Panc1 (cell line): ENCODE measurements at regions not wholly inside any gene's neighbourhood (a gene's known extent, or its start where the extent isn't known, plus 50 kb on each side); places are given as distances from the start of the nearest gene placed in this dataset.

ENCODE experiments used
- CTCF ChIP-seq: fragments of 450-650 bp; IDR thresholded peaks from 2 replicates; pipeline ENCODE4 v1.5.1; 2017; ENCODE audit warnings: mild to moderate bottlenecking
- POLR2AphosphoS5 ChIP-seq: IDR thresholded peaks from 2 replicates; pipeline ENCODE4 v1.6.1; 2012; ENCODE audit warnings: mild to moderate bottlenecking, low read depth, low read length, moderate library complexity
- REST ChIP-seq, 2 experiments: IDR thresholded peaks; 2 replicates each; pipeline ENCODE4 v1.6.1; 2011 to 2012; ENCODE audit warnings: low read depth in 2 of 2, control low read depth in 1 of 2, low read length in 1 of 2, mild to moderate bottlenecking in 1 of 2, moderate library complexity in 1 of 2; ENCODE audit not compliant: insufficient read depth in 1 of 2
- SIN3A ChIP-seq: IDR thresholded peaks from 2 replicates; pipeline ENCODE4 v1.6.1; 2012; ENCODE audit warnings: low read depth, mild to moderate bottlenecking, low read length, moderate library complexity, borderline replicate concordance; ENCODE audit not compliant: insufficient read depth
- TCF7L2 ChIP-seq: IDR thresholded peaks from 2 replicates; pipeline ENCODE4 v1.6.1; 2011; ENCODE audit warnings: mild to moderate bottlenecking, low read depth, low read length, inconsistent platforms

GRCh38 chr12:105977652-105978051, 161.1 kb downstream of the NUAK1 start:
- TF ChIP-seq CTCF = no peak
- TF ChIP-seq REST (IDR thresholded peaks at IDR 0.05; ENCODE audit: insufficient read depth in 1 of 2, low read depth in 2 of 2, low read length in 1 of 2) = no peak
- no peak for TF ChIP-seq POLR2AphosphoS5
- TF ChIP-seq TCF7L2 = no peak
- TF ChIP-seq SIN3A = no peak
